Right hindlimb (tissue), 1 donor: ENCODE measurements at regions not wholly inside any gene's neighbourhood (a gene's known extent, or its start where the extent isn't known, plus 50 kb on each side); places are given as distances from the start of the nearest gene placed in this dataset.
"Not testable (repeated sequence)": the region's sequence is repeated elsewhere in the genome, so short reads cannot be mapped to it uniquely, and the experiment has no call there.

Experiments used
- DNase-seq: peaks from one replicate; pipeline ENCODE4 v3.0.0-alpha.2; 2018

GRCh38 chr5:102617191-102618187, 118.7 kb upstream of the SLCO6A1 start:
- peak; percentile 24 for DNase-seq

GRCh38 chr5:102622262-102622661, 123.5 kb upstream of the SLCO6A1 start:
- DNase-seq, result no peak

- DNase-seq, result no peak
These were observed 124.7 kb upstream of the SLCO6A1 start for GRCh38 chr5:102623329-102624065.

- no peak for DNase-seq
These were observed 125.6 kb upstream of the SLCO6A1 start for GRCh38 chr5:102624405-102624804.

- DNase-seq, result no peak
These were observed 126.7 kb upstream of the SLCO6A1 start for GRCh38 chr5:102625468-102625867.

- no peak for DNase-seq
These were observed 127.1 kb upstream of the SLCO6A1 start for GRCh38 chr5:102625928-102626327.

GRCh38 chr5:102627315-102627714, 127.8 kb upstream of the PAM start:
- DNase-seq, result no peak

- no peak for DNase-seq
These were observed 126.5 kb upstream of the PAM start for GRCh38 chr5:102628441-102629175.

GRCh38 chr5:102629827-102630605, 125.1 kb upstream of the PAM start:
- DNase-seq, result no peak

- not testable (repeated sequence) for DNase-seq
These were observed 119.7 kb upstream of the PAM start for GRCh38 chr5:102635399-102635798.

GRCh38 chr5:102638316-102638715, 116.8 kb upstream of the PAM start:
- no peak for DNase-seq

GRCh38 chr5:102638912-102639652, 116.0 kb upstream of the PAM start:
- no peak for DNase-seq

- no peak for DNase-seq
These were observed 105.4 kb upstream of the PAM start for GRCh38 chr5:102649731-102650130.

GRCh38 chr5:102651466-102651865, 103.6 kb upstream of the PAM start:
- DNase-seq, result no peak

- no peak for DNase-seq
These were observed 100.4 kb upstream of the PAM start for GRCh38 chr5:102654559-102655349.

- DNase-seq, result no peak
These were observed 96.0 kb upstream of the PAM start for GRCh38 chr5:102659151-102659550.

GRCh38 chr5:102660111-102660510, 95.0 kb upstream of the PAM start:
- DNase-seq, result no peak

GRCh38 chr5:102663749-102664530, 91.2 kb upstream of the PAM start:
- DNase-seq, result no peak

GRCh38 chr5:102664616-102665335, 90.3 kb upstream of the PAM start:
- DNase-seq, result no peak
